Mesothelial cell of epicardium (in vitro differentiated cells): ENCODE measurements at regions not wholly inside any gene's neighbourhood (a gene's known extent, or its start where the extent isn't known, plus 50 kb on each side); places are given as distances from the start of the nearest gene placed in this dataset.

Source experiments
- DNase-seq, 2 experiments: peaks; one replicate each; pipeline ENCODE4 v3.0.0; 2021; ENCODE audit warnings: low spot score in 2 of 2; ENCODE audit not compliant: unreplicated experiment in 2 of 2
- H3K27ac Mint-ChIP-seq: 2 replicates; pipeline ENCODE4 v1.8.0; 2021; ENCODE audit warnings: mixed read lengths
- H3K27me3 Mint-ChIP-seq: 2 replicates; pipeline ENCODE4 v1.8.0; 2021; ENCODE audit warnings: low read depth, mixed read lengths
- H3K36me3 Mint-ChIP-seq: 2 replicates; pipeline ENCODE4 v1.8.0; 2021; ENCODE audit warnings: mixed read lengths
- H3K4me1 Mint-ChIP-seq: 2 replicates; pipeline ENCODE4 v1.8.0; 2021; ENCODE audit warnings: mixed read lengths
- H3K4me3 Mint-ChIP-seq: 2 replicates; pipeline ENCODE4 v1.8.0; 2021; ENCODE audit warnings: mild to moderate bottlenecking, moderate library complexity, mixed read lengths
- H3K9me3 Mint-ChIP-seq: 2 replicates; pipeline ENCODE4 v1.8.0; 2021; ENCODE audit warnings: mixed read lengths
- TF ChIP-seq, protein P1 (sequence below): fragments of 200-600 bp; sonication (generic); IDR thresholded peaks from one replicate; pipeline ENCODE4 v1.5.0; 2021; ENCODE audit warnings: antibody characterized with exemption; ENCODE audit not compliant: unreplicated experiment

DNA sequence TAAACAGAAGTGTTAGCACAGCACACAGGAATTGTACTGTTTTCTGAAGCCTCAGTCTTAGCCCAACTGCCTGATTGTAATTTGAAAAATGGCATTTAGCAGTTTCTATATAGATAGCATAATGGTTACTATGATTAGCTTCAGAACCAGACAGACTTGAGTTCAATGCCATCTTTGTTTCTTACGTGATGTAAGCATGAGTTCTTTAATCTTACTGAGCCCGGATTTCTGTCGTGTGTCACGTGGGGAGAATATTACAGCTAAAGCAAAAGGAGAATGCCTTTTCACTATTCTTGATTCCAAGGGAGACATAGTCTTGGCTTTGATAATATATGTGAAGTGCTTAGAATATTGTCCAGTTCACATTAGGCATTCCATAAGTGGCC is 407.3 kb downstream of the STIM2 start:
- Mint-ChIP-seq H3K27me3 (peaks cover 21% of the 10 kb centered on the region), H3K4me3 (no peak overlapping the region), H3K4me1 (no peaks in the 10 kb centered on the region), H3K36me3 (no peaks in the 10 kb centered on the region), H3K9me3 (no peaks in the 10 kb centered on the region), H3K27ac (no peak overlapping the region)
- DNase-seq: no peak
- TF ChIP-seq, protein P1, sequence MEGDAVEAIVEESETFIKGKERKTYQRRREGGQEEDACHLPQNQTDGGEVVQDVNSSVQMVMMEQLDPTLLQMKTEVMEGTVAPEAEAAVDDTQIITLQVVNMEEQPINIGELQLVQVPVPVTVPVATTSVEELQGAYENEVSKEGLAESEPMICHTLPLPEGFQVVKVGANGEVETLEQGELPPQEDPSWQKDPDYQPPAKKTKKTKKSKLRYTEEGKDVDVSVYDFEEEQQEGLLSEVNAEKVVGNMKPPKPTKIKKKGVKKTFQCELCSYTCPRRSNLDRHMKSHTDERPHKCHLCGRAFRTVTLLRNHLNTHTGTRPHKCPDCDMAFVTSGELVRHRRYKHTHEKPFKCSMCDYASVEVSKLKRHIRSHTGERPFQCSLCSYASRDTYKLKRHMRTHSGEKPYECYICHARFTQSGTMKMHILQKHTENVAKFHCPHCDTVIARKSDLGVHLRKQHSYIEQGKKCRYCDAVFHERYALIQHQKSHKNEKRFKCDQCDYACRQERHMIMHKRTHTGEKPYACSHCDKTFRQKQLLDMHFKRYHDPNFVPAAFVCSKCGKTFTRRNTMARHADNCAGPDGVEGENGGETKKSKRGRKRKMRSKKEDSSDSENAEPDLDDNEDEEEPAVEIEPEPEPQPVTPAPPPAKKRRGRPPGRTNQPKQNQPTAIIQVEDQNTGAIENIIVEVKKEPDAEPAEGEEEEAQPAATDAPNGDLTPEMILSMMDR: no peak

GRCh38 chr4:27270435-27270834 is 409.8 kb downstream of the STIM2 start:
- no peak overlapping the region for H3K27ac Mint-ChIP-seq
- TF ChIP-seq, protein P1: no peak
- no peaks in the 10 kb centered on the region for H3K9me3 Mint-ChIP-seq
- DNase-seq: no peak
- peaks cover 30% of the 10 kb centered on the region for H3K27me3 Mint-ChIP-seq
- H3K4me3 Mint-ChIP-seq: no peak overlapping the region
- no peaks in the 10 kb centered on the region for H3K4me1 Mint-ChIP-seq
- no peaks in the 10 kb centered on the region for H3K36me3 Mint-ChIP-seq

DNA sequence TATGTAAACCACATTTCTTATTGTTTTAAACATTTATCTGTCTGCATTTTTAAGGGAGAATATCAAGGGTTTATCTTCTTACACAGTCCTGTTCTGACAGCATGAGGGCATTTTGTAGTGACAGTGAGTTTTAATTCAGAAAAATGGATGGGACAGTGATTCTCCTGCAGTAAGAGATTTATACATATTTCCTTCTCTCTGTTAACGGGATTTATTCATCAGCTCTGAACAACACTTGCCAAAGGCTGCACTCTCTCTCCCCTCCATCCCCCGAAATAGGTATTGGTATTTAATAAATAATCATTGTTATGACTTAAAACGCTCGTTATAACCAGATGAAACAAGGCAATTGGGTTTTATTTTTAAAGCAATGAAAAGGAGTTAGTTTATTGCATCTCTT is 410.9 kb downstream of the STIM2 start:
- TF ChIP-seq, protein P1: no peak
- no peaks in the 10 kb centered on the region for H3K9me3 Mint-ChIP-seq
- H3K27ac Mint-ChIP-seq: no peak overlapping the region
- DNase-seq: no peak
- peaks cover 30% of the 10 kb centered on the region for H3K27me3 Mint-ChIP-seq
- no peaks in the 10 kb centered on the region for H3K4me1 Mint-ChIP-seq
- H3K36me3 Mint-ChIP-seq: no peaks in the 10 kb centered on the region
- H3K4me3 Mint-ChIP-seq: no peak overlapping the region

- no peak overlapping the region for H3K27ac Mint-ChIP-seq
- DNase-seq: no peak
- H3K9me3 Mint-ChIP-seq: no peaks in the 10 kb centered on the region
- peaks cover 30% of the 10 kb centered on the region for H3K27me3 Mint-ChIP-seq
- no peak overlapping the region for H3K4me3 Mint-ChIP-seq
- no peaks in the 10 kb centered on the region for H3K4me1 Mint-ChIP-seq
- TF ChIP-seq, protein P1: no peak
- H3K36me3 Mint-ChIP-seq: no peaks in the 10 kb centered on the region
Observed at GRCh38 chr4:27272217-27272616, 411.6 kb downstream of the STIM2 start.

GRCh38 chr4:27276307-27277073 is 415.8 kb downstream of the STIM2 start:
- H3K4me1 Mint-ChIP-seq: no peaks in the 10 kb centered on the region
- no peaks in the 10 kb centered on the region for H3K9me3 Mint-ChIP-seq
- H3K4me3 Mint-ChIP-seq: no peak overlapping the region
- H3K27me3 Mint-ChIP-seq: peaks cover 25% of the 10 kb centered on the region
- H3K36me3 Mint-ChIP-seq: no peaks in the 10 kb centered on the region
- TF ChIP-seq, protein P1: no peak
- DNase-seq: no peak
- H3K27ac Mint-ChIP-seq: no peak overlapping the region
